HUDEP-2 (cell line): ENCODE measurements at regions not wholly inside any gene's neighbourhood (a gene's known extent, or its start where the extent isn't known, plus 50 kb on each side); places are given as distances from the start of the nearest gene placed in this dataset.
"Not testable (repeated sequence)": the region's sequence is repeated elsewhere in the genome, so short reads cannot be mapped to it uniquely, and the experiment has no call there.

ENCODE experiments used
- DNase-seq, 76 experiments: peaks; one replicate each; lab custom pipeline; 2025; ENCODE audit not compliant: unreplicated experiment in 76 of 76; lab: John Stamatoyannopoulos, UW

DNA sequence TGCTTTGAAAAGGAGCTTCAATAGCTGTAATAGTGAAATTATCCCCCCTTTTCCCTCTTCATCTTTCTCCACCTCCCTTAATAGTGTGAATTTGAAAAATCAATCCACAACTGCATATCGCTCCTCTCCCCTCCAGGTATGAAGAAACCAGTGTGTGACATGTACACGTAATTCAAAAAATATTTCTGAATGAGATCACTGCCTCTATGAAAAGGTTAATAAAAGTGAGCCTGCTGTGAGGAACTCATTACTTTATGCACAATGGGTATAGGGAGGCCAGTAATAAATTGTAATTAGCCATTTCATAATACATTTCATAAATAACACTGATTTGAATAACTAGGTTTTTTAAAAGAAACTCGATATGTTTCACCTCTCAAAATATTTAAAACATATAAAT is 209.0 kb upstream of the KYNU start:
- no peak for DNase-seq

DNA sequence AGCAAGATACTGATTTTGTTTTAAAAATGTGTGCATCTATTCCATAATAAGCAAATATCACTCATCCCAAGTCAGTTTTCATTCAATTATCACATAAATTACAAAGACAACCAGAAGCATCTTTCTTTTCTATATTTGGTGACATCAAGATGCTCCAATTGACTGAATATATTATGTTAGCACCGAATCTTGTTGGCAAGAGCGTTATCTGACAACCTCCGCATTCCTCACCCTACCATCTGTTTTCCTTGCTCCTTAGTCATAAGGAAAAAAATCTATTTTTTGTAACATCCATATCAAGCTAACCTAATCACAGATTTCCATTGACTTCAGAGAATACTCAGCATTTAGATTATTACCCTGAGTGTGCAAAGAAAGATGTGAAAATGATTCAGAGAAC is 212.2 kb upstream of the KYNU start:
- no peak for DNase-seq

GRCh38 chr2:142650601-142651000 is 226.9 kb upstream of the KYNU start:
- no peak for DNase-seq

DNA sequence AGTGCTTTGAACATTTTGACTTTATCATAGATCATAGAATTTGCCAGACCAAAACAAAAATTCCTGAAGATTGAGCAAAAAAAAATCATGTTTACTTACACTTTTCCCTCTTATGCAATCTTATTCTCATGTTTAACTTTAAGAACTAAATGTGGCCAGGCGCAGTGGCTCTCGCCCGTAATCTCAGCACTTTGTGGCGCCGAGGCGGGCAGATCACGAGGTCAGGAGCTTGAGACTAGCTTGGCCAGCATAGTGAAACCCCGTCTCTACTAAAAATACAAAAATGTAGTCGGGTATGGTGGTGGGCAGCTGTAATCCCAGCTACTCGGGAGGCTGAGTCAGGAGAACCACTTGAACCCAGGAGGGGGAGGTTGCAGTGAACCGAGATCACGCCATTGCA is 227.9 kb upstream of the KYNU start:
- DNase-seq = no peak

GRCh38 chr2:142642650-142643049 is 234.8 kb upstream of the KYNU start:
- no peak for DNase-seq

DNA sequence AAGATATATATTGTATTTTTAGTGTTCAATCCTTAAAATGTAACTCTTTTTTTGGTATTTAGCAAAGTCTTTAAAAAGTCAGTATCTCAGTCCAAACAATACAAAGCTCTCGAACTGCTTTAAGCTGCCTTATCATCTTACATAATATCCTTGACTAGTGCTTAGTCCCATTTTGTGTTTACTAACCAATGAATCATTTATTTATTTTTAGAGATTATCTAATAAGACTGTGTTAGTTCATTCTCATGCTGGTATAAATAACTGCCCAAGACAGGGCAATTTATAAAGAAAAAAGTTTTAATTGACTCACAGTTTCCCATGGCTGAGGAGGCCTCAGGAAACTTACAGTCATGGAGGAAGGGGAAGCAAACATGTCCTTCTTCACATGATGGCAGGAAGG is 248.3 kb upstream of the KYNU start:
- DNase-seq = no peak

DNA sequence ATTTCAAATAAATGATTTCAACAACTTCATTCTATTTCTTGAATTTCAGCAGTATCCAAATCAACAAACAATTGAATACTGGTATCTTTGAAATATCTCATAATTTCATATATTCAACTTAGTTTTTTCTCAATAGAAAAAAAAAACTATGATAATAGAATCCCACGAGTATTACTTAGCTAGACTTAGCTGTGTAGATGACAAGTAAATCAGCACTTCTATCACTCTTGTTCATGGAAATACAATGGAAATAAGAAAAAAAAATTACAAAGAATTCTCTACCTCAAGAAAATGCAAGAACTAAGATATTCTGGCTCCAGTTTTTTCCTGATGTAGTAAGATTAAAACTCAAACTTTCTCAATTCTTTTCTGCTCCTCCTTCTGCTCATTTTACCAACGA is 256.2 kb upstream of the KYNU start:
- no peak for DNase-seq

DNA sequence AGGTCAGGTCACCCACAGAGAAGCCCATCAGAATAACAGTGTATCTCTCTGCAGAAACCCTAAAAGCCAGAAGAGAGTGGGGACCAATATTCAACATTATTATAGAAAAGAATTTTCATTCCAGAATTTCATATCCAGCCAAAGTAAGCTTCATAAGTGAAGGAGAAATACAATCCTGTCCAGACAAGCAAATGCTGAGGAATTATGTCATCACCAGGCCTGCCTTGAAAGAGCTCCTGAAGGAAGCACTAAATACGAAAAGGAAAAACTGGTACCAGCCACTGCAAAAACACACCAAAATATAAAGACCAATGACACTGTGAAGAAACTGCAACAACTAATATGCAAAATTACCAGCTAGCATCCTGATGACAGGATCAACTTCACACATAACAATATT is 260.0 kb upstream of the KYNU start:
- no peak for DNase-seq

DNA sequence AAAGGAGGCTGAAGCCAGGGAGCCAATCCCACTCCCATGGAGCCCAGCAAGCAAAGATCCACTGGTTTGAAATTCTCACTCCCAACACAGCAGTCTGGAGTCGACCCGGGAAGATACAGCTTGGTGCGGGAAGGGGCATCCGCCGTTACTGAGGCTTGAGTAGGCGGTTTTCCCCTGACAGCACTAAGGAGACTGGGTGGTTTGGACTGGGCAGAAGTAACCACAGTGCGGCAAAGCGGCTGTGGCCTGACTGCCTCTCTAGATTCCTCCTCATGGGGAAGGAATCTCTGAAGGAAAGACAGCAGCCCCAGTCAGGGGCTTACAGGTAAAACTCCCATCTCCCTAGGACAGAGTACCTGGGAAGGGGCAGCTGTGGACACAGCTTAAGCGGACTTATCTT is 261.6 kb upstream of the KYNU start:
- no peak for DNase-seq

DNA sequence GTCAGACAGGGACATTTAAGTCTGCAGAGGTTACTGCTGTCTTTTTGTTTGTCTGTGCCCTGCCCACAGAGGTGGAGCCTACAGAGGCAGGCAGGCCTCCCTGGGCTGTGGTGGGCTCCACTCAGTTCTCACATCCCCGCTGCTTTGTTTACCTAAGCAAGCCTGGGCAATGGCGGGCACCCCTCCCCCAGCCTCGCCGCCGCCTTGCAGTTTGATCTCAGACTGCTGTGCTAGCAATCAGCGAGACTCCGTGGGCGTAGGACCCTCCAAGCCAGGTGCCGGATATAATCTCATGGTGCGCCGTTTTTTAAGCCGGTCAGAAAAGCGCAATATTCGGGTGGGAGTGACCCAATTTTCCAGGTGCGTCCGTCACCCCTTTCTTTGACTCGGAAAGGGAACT is 264.3 kb upstream of the KYNU start:
- DNase-seq = not testable (repeated sequence)

DNA sequence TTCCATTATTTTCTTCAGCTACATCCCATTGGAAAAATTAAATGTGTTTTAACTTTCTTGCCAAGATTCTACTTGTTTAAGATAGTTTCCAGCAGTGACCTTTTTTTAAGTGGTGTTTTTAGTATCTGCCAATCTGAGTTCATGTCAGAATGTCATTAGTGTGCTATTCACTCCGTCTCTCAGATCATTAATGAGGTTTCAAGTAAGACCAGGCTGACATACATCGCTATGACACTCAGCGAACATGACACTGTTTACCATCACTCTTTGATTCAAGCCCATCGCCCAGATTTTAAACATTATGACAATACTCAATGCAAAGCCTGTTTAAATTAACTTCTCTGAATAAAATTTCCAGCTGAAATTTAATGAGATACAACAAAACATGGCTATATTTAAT is 272.0 kb upstream of the KYNU start:
- no peak for DNase-seq

DNA sequence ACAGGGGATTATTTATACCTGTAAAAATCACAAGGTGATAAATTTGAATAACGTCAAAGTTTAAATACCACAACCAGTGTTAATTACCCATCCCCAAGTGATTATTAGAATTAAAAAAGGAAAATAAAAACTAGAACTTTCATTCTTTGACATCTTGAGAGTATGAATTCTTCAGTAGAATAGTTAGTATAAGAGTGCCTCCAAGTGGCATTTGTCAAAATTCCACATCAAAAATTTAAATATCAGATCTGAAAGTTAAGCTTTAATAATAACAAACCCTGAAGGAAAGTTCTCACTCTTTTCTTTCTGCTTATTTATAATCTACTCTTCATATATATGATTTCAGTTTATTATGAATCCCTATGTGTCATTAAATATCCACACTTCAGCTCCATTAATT is 273.7 kb upstream of the KYNU start:
- no peak for DNase-seq

GRCh38 chr2:142602418-142602989 is 275.0 kb upstream of the KYNU start:
- no peak for DNase-seq

DNA sequence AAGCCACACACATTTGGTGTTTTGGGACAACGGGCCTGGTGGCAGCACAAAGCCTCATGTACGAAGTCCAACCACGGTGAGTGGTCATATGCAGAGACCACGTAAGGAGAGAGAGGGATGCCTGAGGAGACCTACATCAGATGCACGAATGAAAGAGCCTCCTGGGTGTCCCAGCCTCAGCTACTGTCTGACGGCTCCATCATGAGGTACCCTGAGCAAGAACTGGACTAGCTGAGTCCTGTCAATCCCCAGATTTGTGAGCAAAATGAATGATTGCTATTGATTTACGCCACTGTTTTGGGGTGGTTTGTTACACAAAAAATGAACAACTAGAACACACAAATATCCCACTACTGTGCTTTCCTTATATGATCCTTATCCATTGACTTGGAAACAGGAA is 275.7 kb upstream of the KYNU start:
- DNase-seq = no peak

DNA sequence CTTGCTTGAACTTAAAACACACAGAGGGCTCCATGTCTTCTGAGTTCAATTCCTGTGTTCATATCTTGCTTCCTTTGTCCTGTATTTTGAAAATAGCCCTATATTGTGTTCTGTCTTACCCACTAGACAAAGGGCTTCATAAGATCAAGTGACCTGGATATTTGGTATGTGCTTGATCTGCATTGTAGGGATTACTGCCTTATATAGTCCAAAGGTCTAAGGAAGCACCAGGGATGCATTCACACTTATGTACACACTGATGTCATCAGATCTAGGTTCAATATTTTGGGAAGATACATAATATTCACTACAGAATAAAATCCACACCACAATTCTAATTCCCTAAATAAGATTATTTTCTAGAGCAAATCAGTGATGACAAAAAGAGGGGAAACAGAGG is 278.0 kb upstream of the KYNU start:
- DNase-seq = no peak

GRCh38 chr2:142598846-142599245 is 278.6 kb upstream of the KYNU start:
- DNase-seq = no peak

DNA sequence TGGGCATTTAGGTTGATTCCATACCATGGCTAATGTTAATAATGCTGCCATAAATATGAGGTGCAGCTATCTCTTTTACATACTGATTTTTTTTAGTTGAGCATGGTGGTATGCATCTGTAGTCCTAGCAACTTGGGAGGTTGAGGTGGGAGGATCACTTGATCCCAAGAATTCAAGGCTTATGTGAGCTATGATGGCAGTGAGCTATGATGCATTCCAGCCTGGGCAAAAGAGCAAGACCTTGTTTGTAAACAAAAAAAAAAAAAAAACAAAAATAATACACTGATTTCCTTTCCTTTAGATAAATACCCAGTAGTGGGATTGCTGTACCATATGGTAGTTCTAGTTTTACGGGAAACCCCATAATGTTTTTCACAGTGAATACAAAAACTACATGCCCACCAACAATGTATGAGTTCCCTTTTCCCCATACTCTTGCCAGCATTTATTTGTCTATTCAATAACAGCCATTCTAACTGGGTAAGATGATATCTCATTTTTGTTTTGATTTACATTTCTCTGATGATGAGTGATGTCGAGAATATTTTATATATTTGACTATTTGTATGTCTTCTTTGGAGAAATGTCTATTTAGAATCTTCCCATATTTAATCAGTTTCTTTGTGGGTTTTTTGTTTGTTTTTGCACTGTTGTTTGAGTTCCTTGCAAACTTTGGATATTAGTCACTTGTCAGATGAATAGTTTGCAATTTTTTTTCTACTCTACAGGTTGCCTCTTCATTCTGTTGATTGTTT is 281.0 kb upstream of the KYNU start:
- no peak for DNase-seq

DNA sequence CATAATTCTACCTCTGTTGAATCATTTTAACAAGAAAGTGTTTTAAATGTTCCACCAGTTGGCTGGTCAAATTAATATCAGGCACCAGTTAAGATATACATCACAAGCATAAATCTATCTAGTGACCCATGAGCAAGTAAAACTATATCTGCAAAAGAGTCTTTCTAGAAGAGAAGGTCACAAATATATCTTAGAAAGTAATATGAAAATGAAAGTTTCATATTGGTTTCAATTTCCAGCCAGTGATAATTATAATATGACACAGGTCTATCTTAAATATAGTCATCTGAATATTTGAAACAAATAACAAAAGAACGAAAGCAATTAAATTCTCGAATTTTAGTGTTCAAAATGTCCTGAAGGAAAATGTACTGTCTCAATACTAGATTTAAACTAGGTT is 282.5 kb upstream of the KYNU start:
- no peak for DNase-seq

DNA sequence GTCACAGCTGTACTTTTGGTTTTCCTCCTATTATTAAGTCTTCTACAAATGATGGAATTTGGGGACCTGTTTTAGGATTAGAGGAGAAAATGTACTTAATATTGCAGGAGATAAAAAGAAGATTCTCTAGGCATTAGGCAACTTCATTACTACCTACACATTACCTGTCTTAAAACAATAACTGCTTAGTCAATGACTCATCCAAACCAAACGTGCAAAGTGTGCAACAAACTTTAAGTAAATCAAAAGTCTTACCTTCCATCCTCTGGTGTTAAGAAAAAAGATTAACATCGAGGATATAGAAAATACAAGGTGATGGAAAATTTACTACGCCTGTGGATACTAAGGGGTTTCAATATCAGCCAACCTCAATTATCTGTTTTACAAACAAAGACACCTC is 285.3 kb upstream of the KYNU start:
- DNase-seq = no peak

DNA sequence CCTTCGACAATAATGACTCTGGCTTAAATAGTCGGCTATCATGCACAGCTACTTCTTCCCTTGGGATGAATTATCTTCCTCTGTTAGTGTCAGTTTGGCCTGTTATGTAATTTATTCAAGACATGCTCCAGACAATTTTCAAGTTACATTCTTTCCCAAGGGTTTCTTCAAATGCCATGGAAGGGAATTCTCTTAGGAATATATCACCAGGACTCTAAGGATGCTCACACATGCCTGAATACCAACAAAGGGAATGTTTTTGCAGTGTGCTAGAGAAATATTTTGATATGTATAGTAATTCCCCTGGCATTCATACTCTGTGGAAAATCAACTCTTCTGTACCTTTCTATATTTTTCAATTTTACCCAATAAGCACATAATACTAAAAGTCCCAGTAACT is 286.0 kb upstream of the KYNU start:
- no peak for DNase-seq

DNA sequence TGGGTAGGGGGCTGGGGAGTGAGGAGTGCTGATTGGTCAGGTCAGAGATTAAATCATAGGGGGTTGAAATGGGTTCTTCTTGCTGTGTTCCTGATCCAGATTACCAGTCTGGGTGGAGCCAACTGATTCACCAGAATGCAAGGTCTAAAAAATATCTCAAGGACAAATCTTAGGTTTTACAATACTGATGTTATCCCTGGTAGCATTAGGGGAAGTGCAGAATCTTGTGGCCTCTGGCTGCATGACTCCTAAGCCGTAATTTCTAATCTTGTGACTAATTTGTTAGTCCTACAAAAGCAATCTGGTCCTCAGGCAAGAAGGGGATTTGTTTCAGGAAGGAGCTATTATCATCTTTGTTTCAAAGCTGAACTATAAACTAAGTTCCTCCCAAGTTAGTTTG is 289.2 kb upstream of the KYNU start:
- DNase-seq = no peak

- no peak for DNase-seq
Observed at GRCh38 chr2:142586693-142587580, 290.5 kb upstream of the KYNU start.
